ENCODE measurements at regions not wholly inside any gene's neighbourhood (a gene's known extent, or its start where the extent isn't known, plus 50 kb on each side); places are given as distances from the start of the nearest gene placed in this dataset.

GRCh38 chr18:29078273-29078672, 901.3 kb upstream of the CDH2 start:
- TF ChIP-seq, protein P1, sequence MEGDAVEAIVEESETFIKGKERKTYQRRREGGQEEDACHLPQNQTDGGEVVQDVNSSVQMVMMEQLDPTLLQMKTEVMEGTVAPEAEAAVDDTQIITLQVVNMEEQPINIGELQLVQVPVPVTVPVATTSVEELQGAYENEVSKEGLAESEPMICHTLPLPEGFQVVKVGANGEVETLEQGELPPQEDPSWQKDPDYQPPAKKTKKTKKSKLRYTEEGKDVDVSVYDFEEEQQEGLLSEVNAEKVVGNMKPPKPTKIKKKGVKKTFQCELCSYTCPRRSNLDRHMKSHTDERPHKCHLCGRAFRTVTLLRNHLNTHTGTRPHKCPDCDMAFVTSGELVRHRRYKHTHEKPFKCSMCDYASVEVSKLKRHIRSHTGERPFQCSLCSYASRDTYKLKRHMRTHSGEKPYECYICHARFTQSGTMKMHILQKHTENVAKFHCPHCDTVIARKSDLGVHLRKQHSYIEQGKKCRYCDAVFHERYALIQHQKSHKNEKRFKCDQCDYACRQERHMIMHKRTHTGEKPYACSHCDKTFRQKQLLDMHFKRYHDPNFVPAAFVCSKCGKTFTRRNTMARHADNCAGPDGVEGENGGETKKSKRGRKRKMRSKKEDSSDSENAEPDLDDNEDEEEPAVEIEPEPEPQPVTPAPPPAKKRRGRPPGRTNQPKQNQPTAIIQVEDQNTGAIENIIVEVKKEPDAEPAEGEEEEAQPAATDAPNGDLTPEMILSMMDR (IDR thresholded peaks at IDR 0.05; ENCODE audit: borderline replicate concordance, extremely low read depth, low read length, poor library complexity, severe bottlenecking), result no peak
- no peak for TF ChIP-seq EZH2 (IDR thresholded peaks at IDR 0.05; ENCODE audit: borderline replicate concordance, low read depth, low read length, severe bottlenecking)
